ENCODE measurements at regions not wholly inside any gene's neighbourhood (a gene's known extent, or its start where the extent isn't known, plus 50 kb on each side); places are given as distances from the start of the nearest gene placed in this dataset.

DNA sequence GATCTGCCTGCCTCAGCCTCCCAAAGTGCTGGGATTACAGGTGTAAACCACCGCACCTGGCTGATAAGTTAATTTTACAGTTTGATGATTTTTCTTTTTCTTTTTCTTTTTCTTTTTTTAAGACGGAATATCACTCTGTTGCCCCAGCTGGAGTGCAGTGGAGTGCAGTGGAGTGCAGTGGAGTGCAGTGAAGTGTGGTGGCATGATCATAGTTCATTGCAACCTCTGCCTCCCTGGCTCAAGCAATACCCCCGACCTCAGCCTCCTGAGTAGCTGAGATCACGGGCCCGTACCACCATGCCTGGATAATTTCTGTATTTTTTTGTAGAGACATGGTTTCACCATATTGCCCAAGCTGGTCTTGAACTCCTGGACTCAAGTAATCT lies 84.4 kb upstream of the CXADR start:
- H3K4me3 ChIP-seq (ENCODE audit: low read depth, low read length) = no peak overlapping the region
- no peak for TF ChIP-seq CTCF (IDR thresholded peaks at IDR 0.05; ENCODE audit: borderline replicate concordance, insufficient read depth, low read depth, low read length)

- H3K4me3 ChIP-seq (ENCODE audit: low read depth, low read length) = no peak overlapping the region
- TF ChIP-seq CTCF (IDR thresholded peaks at IDR 0.05; ENCODE audit: borderline replicate concordance, insufficient read depth, low read depth, low read length) = no peak
Measured at GRCh38 chr21:17428980-17429379, 83.9 kb upstream of the CXADR start.

- no peak overlapping the region for H3K4me3 ChIP-seq (ENCODE audit: low read depth, low read length)
- TF ChIP-seq CTCF (IDR thresholded peaks at IDR 0.05; ENCODE audit: borderline replicate concordance, insufficient read depth, low read depth, low read length) = no peak
Measured at GRCh38 chr21:17429936-17430335, 82.9 kb upstream of the CXADR start.

- H3K4me3 ChIP-seq (ENCODE audit: low read depth, low read length) = no peak overlapping the region
- no peak for TF ChIP-seq CTCF (IDR thresholded peaks at IDR 0.05; ENCODE audit: borderline replicate concordance, insufficient read depth, low read depth, low read length)
Measured at GRCh38 chr21:17432732-17433057, 80.1 kb upstream of the CXADR start.

DNA sequence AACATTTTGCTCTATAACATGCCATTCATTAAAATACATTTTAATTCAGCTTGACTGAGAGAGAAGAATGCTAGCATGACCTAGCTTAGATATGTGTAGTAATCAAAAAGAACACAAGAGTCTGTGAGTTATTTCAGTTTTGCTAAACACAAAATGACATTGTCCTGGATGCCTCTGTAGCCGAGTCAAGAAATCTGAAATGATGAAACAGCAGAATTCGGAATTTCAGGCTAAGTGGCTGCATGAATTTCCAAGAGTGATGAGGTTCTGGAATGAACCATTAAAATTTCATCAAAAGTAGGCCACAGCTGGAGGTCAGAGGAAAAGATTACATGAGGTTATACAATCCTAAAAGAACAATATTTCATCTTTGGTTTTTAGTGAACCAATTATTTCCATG lies 79.1 kb upstream of the CXADR start:
- no peak overlapping the region for H3K4me3 ChIP-seq (ENCODE audit: low read depth, low read length)
- no peak for TF ChIP-seq CTCF (IDR thresholded peaks at IDR 0.05; ENCODE audit: borderline replicate concordance, insufficient read depth, low read depth, low read length)

DNA sequence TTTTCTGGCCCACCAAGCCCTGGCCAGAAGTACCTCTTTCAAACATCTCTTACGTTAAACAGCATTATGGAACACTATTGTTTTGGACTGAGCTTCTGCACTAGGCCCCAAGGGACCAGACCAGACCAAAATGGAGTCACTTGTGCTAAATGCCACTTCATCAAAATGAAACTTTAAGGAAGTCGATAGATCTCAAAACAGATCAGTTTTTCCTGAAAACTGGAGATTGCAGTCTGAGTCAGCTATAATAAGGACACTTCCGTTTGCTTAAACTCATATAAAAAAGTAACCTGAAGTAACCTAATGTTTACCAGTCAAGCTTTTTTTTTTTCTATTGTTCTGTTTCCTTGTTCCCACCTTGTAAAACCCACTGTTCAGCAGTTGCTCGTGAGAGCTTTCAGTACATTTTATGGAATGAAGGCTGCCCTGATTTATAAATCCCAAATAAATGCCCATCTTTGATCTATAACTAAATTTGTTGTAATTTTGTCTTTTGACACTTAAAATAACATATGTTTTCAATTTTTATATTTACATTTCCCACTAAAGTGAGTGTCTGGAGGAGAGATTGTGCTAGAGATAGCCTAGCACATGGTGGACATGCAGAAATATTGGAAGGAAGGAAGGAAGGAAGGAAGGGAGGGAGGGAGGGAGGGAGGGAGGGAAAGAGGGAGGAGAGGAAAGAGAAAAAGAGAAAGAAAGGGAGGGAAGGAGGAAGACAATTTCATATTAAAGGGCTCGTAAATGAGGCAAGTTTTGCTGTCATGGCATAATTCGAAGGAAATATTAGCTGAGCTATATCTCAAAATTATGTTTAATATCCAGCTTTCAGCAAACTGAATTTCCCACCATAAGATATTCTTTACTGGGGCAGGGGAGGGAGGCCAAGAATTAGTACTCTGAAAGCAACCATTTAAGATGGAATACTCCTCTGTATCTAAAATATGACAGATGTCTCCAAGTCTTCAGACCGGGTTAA lies 77.0 kb upstream of the CXADR start:
- no peak for TF ChIP-seq CTCF (IDR thresholded peaks at IDR 0.05; ENCODE audit: borderline replicate concordance, insufficient read depth, low read depth, low read length)
- H3K4me3 ChIP-seq (ENCODE audit: low read depth, low read length) = no peak overlapping the region

- no peak overlapping the region for H3K4me3 ChIP-seq (ENCODE audit: low read depth, low read length)
- TF ChIP-seq CTCF (IDR thresholded peaks at IDR 0.05; ENCODE audit: borderline replicate concordance, insufficient read depth, low read depth, low read length) = no peak
Measured at GRCh38 chr21:17436626-17437111, 76.2 kb upstream of the CXADR start.
